Gastroesophageal sphincter (tissue), 3 donors: ENCODE measurements at regions not wholly inside any gene's neighbourhood (a gene's known extent, or its start where the extent isn't known, plus 50 kb on each side); places are given as distances from the start of the nearest gene placed in this dataset.

ENCODE experiments used
- POLR2A ChIP-seq, 2 donors: fragments of 450-650 bp; IDR thresholded peaks; one replicate each; pipeline ENCODE4 v1.6.1; 2017; ENCODE audit warnings: antibody characterized with exemption in 2 of 2, mild to moderate bottlenecking in 2 of 2, moderate library complexity in 1 of 2
- TF ChIP-seq, protein P1 (sequence below), 4 experiments: fragments of 200-600 bp in 2 of 4; fragments of 450-650 bp in 2 of 4; sonication (generic) in 1 of 4; IDR thresholded peaks; one replicate each; pipeline ENCODE4 v1.5.1; 2017 to 2019; ENCODE audit warnings: antibody characterized with exemption in 4 of 4, mild to moderate bottlenecking in 2 of 4, moderate library complexity in 2 of 4

DNA sequence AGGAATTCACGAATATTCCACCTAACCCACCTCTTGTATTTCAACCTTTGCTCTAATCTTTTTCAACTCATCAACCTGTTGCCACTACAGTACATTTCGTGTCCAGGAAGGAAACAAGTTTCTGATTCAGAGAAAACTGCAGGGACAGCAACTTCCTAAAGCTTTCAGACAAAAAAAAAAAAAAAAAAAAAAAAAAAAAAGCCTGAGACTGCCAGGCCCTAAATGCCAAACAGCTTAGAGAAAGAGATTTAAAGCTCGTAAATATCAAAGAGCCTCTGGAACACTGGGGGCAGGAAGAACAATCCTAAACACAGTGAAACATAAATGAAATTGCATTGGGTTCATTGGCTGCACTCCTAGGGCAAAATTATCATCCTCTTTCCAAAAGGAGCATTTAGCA lies 411.2 kb upstream of the SPTLC3 start:
- no peak for TF ChIP-seq POLR2A (IDR thresholded peaks at IDR 0.05)
- TF ChIP-seq, protein P1, sequence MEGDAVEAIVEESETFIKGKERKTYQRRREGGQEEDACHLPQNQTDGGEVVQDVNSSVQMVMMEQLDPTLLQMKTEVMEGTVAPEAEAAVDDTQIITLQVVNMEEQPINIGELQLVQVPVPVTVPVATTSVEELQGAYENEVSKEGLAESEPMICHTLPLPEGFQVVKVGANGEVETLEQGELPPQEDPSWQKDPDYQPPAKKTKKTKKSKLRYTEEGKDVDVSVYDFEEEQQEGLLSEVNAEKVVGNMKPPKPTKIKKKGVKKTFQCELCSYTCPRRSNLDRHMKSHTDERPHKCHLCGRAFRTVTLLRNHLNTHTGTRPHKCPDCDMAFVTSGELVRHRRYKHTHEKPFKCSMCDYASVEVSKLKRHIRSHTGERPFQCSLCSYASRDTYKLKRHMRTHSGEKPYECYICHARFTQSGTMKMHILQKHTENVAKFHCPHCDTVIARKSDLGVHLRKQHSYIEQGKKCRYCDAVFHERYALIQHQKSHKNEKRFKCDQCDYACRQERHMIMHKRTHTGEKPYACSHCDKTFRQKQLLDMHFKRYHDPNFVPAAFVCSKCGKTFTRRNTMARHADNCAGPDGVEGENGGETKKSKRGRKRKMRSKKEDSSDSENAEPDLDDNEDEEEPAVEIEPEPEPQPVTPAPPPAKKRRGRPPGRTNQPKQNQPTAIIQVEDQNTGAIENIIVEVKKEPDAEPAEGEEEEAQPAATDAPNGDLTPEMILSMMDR (IDR thresholded peaks at IDR 0.05), result no peak
